ENCODE measurements at regions not wholly inside any gene's neighbourhood (a gene's known extent, or its start where the extent isn't known, plus 50 kb on each side); places are given as distances from the start of the nearest gene placed in this dataset.

DNA sequence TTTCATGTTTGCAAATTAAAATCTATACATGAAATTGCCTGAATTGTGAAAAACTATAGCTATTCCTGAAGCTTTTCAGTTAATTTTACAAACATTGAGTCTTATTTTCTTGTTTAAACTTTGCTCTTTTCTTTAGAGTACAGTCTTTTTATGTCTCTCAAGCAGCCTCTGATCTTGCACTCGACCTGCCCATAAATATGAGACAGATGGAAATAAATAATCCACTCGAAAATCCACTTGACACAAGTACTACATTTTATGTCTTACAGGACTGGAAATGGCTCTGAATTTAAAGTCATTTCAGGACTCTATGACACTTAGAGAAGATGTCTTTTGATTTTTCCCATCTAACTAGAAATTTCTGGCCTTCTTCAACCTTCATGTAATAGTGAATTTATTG lies 283.8 kb downstream of the USP25 start:
- 25 to 30% methylated on average over 2 of the region's 2 CpGs for WGBS, 2 donors
- no peak overlapping the region for H3K4me3 ChIP-seq (ENCODE audit: low read depth, poor library complexity, severe bottlenecking)
- TF ChIP-seq POLR2A (IDR thresholded peaks at IDR 0.05): no peak
- TF ChIP-seq, protein P1, sequence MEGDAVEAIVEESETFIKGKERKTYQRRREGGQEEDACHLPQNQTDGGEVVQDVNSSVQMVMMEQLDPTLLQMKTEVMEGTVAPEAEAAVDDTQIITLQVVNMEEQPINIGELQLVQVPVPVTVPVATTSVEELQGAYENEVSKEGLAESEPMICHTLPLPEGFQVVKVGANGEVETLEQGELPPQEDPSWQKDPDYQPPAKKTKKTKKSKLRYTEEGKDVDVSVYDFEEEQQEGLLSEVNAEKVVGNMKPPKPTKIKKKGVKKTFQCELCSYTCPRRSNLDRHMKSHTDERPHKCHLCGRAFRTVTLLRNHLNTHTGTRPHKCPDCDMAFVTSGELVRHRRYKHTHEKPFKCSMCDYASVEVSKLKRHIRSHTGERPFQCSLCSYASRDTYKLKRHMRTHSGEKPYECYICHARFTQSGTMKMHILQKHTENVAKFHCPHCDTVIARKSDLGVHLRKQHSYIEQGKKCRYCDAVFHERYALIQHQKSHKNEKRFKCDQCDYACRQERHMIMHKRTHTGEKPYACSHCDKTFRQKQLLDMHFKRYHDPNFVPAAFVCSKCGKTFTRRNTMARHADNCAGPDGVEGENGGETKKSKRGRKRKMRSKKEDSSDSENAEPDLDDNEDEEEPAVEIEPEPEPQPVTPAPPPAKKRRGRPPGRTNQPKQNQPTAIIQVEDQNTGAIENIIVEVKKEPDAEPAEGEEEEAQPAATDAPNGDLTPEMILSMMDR (IDR thresholded peaks at IDR 0.05): no peak
- no peak for DNase-seq (ENCODE audit: low spot score in 2 of 2)
- intact Hi-C loops (cut with DNase I; ENCODE audit: low total_unique reads): no loop called here

DNA sequence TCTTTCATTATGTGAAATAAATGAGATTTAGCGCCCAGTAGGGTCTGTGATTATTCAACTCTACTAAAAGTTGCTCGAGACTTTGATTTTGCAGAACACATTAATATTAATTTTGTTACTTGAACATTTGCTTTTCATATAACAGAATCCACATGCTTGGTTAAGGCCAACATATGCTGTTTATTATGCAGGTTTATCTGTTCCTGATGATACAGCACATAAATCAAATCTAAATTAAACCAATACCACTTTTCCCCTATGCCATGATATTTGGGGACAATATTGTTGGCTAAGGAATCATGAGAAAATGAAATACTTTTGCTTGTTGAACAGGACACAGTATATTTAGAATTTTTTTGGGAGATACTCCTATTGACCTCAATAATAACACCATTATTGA lies 291.1 kb downstream of the USP25 start:
- no peak overlapping the region for H3K4me3 ChIP-seq (ENCODE audit: low read depth, poor library complexity, severe bottlenecking)
- TF ChIP-seq, protein P1 (IDR thresholded peaks at IDR 0.05): no peak
- TF ChIP-seq POLR2A (IDR thresholded peaks at IDR 0.05): no peak
- DNase-seq (ENCODE audit: low spot score in 2 of 2): no peak
- intact Hi-C loops (cut with DNase I; ENCODE audit: low total_unique reads): no loop called here
- WGBS, 2 donors: 68 to 70% methylated on average over 2 of the region's 2 CpGs

DNA sequence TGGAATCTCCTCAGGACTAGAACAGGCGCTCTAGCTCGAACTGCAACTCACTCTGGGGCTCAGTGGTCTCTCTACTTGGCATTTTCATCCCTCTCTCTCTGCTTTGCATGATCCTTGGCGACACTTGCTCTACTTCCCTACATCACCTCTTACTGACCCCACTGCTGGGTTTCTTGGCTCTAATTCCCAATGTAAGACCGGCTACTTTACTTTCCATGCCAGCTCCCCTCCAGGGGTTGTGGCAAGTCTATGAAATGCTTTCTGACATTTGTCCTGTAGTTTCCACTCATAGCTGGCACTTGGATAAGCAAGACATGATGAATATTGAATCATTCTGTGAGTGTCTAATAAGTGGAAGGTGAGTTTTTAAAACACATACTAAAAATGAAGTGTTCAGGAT lies 292.3 kb downstream of the USP25 start:
- H3K4me3 ChIP-seq (ENCODE audit: low read depth, poor library complexity, severe bottlenecking): no peak overlapping the region
- no peak for DNase-seq (ENCODE audit: low spot score in 2 of 2)
- TF ChIP-seq, protein P1 (IDR thresholded peaks at IDR 0.05): no peak
- no peak for TF ChIP-seq POLR2A (IDR thresholded peaks at IDR 0.05)
- WGBS, 2 donors: 78 to 84% methylated on average over 4 of the region's 4 CpGs
- intact Hi-C loops (cut with DNase I; ENCODE audit: low total_unique reads): no loop called here

DNA sequence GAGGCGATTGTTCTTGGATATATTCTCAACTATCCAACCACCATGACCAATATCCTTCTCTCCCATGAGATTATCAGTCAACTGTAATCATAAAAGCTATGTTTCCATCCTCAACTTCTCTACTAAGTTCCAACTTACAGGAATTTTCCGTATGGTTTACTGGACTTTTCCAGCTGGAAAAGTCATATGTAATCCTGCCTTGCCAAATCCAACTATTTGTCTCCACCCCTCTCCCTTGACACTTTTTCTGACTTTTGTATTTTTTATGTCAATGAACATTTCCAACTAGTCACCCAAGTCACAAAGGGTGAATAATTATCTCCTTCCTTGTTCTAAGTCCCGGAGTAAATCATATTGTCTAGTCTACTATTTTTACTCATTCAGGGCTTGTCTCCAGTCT lies 293.1 kb downstream of the USP25 start:
- H3K4me3 ChIP-seq (ENCODE audit: low read depth, poor library complexity, severe bottlenecking): no peak overlapping the region
- WGBS, 2 donors: 62 to 77% methylated on average over 3 of the region's 3 CpGs
- TF ChIP-seq, protein P1 (IDR thresholded peaks at IDR 0.05): no peak
- TF ChIP-seq POLR2A (IDR thresholded peaks at IDR 0.05): no peak
- DNase-seq (ENCODE audit: low spot score in 2 of 2): no peak
- intact Hi-C loops (cut with DNase I; ENCODE audit: low total_unique reads): no loop called here

DNA sequence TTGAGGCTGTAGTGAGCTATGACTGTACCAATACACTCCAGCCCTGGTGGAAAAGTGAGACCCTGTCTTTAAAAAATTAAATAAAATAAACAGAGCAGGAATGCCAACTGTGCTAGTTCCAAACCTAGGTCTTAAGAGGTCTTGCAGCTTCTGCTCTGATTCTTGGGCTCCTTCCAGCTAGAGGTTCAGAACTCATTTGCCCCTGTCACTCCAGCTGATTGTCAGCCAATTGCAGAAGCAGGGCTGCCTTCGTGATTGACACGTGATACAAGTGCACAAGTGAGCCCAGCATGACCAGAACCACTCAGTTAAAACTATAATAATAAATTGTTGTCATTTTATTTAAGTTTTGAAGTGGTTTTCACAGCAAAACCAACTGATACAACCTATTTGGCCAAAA lies 298.4 kb downstream of the USP25 start:
- 85 to 93% methylated on average over 2 of the region's 2 CpGs for WGBS, 2 donors
- TF ChIP-seq, protein P1 (IDR thresholded peaks at IDR 0.05): no peak
- no peak for TF ChIP-seq POLR2A (IDR thresholded peaks at IDR 0.05)
- intact Hi-C loops (cut with DNase I; ENCODE audit: low total_unique reads): no loop called here

DNA sequence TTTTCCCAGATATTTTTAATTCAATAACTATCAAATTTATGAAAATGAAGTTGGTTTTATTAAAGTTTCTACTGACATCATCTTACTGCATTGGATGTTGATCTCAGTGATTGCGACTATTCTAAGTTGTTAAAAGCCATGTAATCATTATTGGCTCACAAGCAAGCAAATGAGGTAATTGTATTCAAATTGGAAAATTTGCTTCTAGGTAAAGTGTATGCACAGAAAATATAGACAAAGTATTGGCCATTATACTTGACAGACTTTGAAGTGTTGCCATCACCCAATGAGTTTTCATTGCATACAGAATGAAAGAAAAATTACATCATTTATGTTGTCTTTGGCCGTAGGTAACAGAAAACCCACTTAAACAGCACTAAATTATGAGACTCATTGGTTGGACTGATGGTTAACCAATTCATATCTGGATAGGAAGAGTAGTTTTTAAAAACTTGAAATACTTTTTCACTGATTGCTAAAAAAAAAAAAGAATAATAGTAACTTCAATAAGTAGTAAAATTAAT lies 299.2 kb downstream of the USP25 start:
- WGBS, 2 donors: 52 to 70% methylated on average over 2 of the region's 2 CpGs
- no peak for TF ChIP-seq POLR2A (IDR thresholded peaks at IDR 0.05)
- TF ChIP-seq, protein P1 (IDR thresholded peaks at IDR 0.05): no peak
- intact Hi-C loops (cut with DNase I; ENCODE audit: low total_unique reads): no loop called here
- no peak overlapping the region for H3K4me3 ChIP-seq (ENCODE audit: low read depth, poor library complexity, severe bottlenecking)
- DNase-seq (ENCODE audit: low spot score in 2 of 2): no peak

More for the DNA sequence above, 298.4 kb downstream of the USP25 start:
- H3K4me3 ChIP-seq (ENCODE audit: low read depth, poor library complexity, severe bottlenecking): no peak overlapping the region
- no peak for DNase-seq (ENCODE audit: low spot score in 2 of 2)
